HepG2 (cell line): ENCODE measurements at regions not wholly inside any gene's neighbourhood (a gene's known extent, or its start where the extent isn't known, plus 50 kb on each side); places are given as distances from the start of the nearest gene placed in this dataset.

Experiments
- ATAC-seq: fragments of 200-7000 bp; cut with Tn5 transposase; 3 replicates; pipeline ENCODE4 v1.9.1; 2020; ENCODE audit warnings: mild to moderate bottlenecking, moderate library complexity
- BruUV-seq: library from RNA; stranded (reverse); fragments of 400-500 nt; replicated peaks from 2 replicates; lab custom pipeline; 2021; lab: Mats Ljungman, UMichigan
- CTCF ChIA-PET: fragments of 300-600 bp; formaldehyde crosslinking; extraction: SDS; loops from one replicate; lab custom pipeline; 2021; ENCODE audit warnings: low total read pairs, inconsistent platforms, low intra/inter-chr PET ratio; lab: Yijun Ruan, JAX
- POLR2A ChIA-PET: fragments of 350-600 bp; sonication (Branson Sonifier 250); formaldehyde crosslinking; loops from one replicate; lab custom pipeline; 2020; ENCODE audit warnings: antibody characterized with exemption, inconsistent platforms; lab: Yijun Ruan, JAX
- DNase-seq: peaks from one replicate; pipeline ENCODE4 v3.0.0-alpha.2; 2015; ENCODE audit warnings: low spot score
- FAIRE-seq: peaks from 3 replicates; lab custom pipeline; 2011; peaks lifted over from hg19 to GRCh38; lab: Jason Lieb, UNC
- H2AFZ ChIP-seq: one replicate; pipeline ENCODE4 v1.6.1; 2011; ENCODE audit warnings: low read length, inconsistent platforms
- H3K27ac ChIP-seq: fragments of 300-600 bp; 3 replicates; pipeline ENCODE4 v1.8.0; 2011; ENCODE audit warnings: mixed run types, mild to moderate bottlenecking, mixed read lengths, low read length, inconsistent platforms; ENCODE audit not compliant: insufficient read depth; ENCODE audit errors: extremely low read length
- H3K27me3 ChIP-seq, 2 experiments: fragments of 200-600 bp in 1 of 2; 2 replicates in 1 of 2; 3 replicates in 1 of 2; pipeline versions ENCODE4 v1.6.0 to v1.8.0; 2011; ENCODE audit warnings: low read length in 2 of 2, mild to moderate bottlenecking in 2 of 2, moderate library complexity in 2 of 2, inconsistent platforms in 1 of 2; ENCODE audit not compliant: insufficient read depth in 2 of 2, control insufficient read depth in 1 of 2
- H3K36me3 ChIP-seq, 2 experiments: fragments of 200-600 bp in 1 of 2; replicated peaks in 1 of 2; 2 replicates in 1 of 2; 3 replicates in 1 of 2; pipeline versions ENCODE4 v1.5.1 to v1.8.0; 2011; ENCODE audit warnings: low read length in 2 of 2, inconsistent platforms in 1 of 2; ENCODE audit not compliant: insufficient read depth in 2 of 2, control insufficient read depth in 1 of 2
- H3K4me1 ChIP-seq: 2 replicates; pipeline ENCODE4 v1.5.1; 2012; ENCODE audit warnings: low read length, inconsistent platforms; ENCODE audit not compliant: insufficient read depth
- H3K4me2 ChIP-seq: 2 replicates; pipeline ENCODE4 v1.6.0; 2011; ENCODE audit warnings: low read depth, low read length, inconsistent platforms
- H3K4me3 ChIP-seq, 3 experiments: fragments of 200-600 bp in 1 of 3; sonication (generic), shearing (Covaris generic) in 1 of 3; replicated peaks in 1 of 3; 2 replicates each; pipeline ENCODE4 v1.5.1; 2011 to 2016; ENCODE audit warnings: low read length in 3 of 3, inconsistent platforms in 2 of 3, low read depth in 2 of 3, mild to moderate bottlenecking in 2 of 3, control low read depth in 1 of 3, mixed read lengths in 1 of 3; ENCODE audit not compliant: insufficient read depth in 1 of 3
- H3K79me2 ChIP-seq: one replicate; pipeline ENCODE4 v1.6.1; 2011; ENCODE audit warnings: low read length, inconsistent platforms; ENCODE audit not compliant: insufficient read depth
- H3K9ac ChIP-seq: 2 replicates; pipeline ENCODE4 v1.6.0; 2011; ENCODE audit warnings: mild to moderate bottlenecking, low read depth, low read length, inconsistent platforms; ENCODE audit not compliant: insufficient read depth
- H3K9me3 ChIP-seq: 2 replicates; pipeline ENCODE4 v1.5.1; 2012; ENCODE audit warnings: mild to moderate bottlenecking, low read length
- H4K20me1 ChIP-seq: 2 replicates; pipeline ENCODE4 v1.6.0; 2011; ENCODE audit warnings: inconsistent platforms, mild to moderate bottlenecking, low read length, moderate library complexity; ENCODE audit not compliant: insufficient read depth
- FOXK2 ChIP-seq: fragments of 450-650 bp; IDR thresholded peaks from 2 replicates; pipeline ENCODE4 v1.6.1; 2016
- HCFC1 ChIP-seq: fragments of 150-350 bp; IDR thresholded peaks from 2 replicates; pipeline ENCODE4 v1.6.1; 2014; ENCODE audit warnings: low read depth, low read length
- NFKB2 ChIP-seq: sonication (generic); formaldehyde crosslinking; IDR thresholded peaks from 2 replicates; pipeline ENCODE4 v1.4.0; 2020; ENCODE audit warnings: missing genetic modification reagents, borderline replicate concordance
- NR2C2 ChIP-seq: sonication (generic); formaldehyde crosslinking; IDR thresholded peaks from 2 replicates; pipeline ENCODE4 v1.4.0; 2020; ENCODE audit warnings: missing genetic modification reagents, mild to moderate bottlenecking, moderate library complexity, borderline replicate concordance
- PITX1 ChIP-seq: sonication (generic); formaldehyde crosslinking; IDR thresholded peaks from 2 replicates; pipeline ENCODE4 v1.5.1; 2020; ENCODE audit warnings: mild to moderate bottlenecking, missing genetic modification reagents
- RXRA ChIP-seq: sonication (generic); formaldehyde crosslinking; IDR thresholded peaks from 2 replicates; pipeline ENCODE4 v1.5.1; 2020; ENCODE audit warnings: missing genetic modification reagents
- SIN3B ChIP-seq: fragments of 150-350 bp; IDR thresholded peaks from 2 replicates; pipeline ENCODE4 v1.6.1; 2014; ENCODE audit warnings: low read length
- SMAD3 ChIP-seq: sonication (generic); formaldehyde crosslinking; IDR thresholded peaks from 2 replicates; pipeline ENCODE4 v1.4.0; 2020; ENCODE audit warnings: missing genetic modification reagents
- SMARCC2 ChIP-seq: fragments of 450-650 bp; IDR thresholded peaks from 2 replicates; pipeline ENCODE4 v1.6.1; 2017; ENCODE audit warnings: antibody characterized with exemption, mild to moderate bottlenecking
- U2AF1 ChIP-seq: fragments of 200-400 bp; formaldehyde crosslinking; optimal IDR thresholded peaks from 2 replicates; pipeline ENCODE3; 2017; ENCODE audit warnings: mild to moderate bottlenecking, low read depth, low read length
- ZC3H13 ChIP-seq: sonication (generic); formaldehyde crosslinking; IDR thresholded peaks from 2 replicates; pipeline ENCODE4 v1.8.1; 2023; ENCODE audit warnings: mild to moderate bottlenecking, missing genetic modification reagents, moderate library complexity
- ZNF20 ChIP-seq: sonication (generic); formaldehyde crosslinking; IDR thresholded peaks from 2 replicates; pipeline ENCODE4 v1.4.0; 2020; ENCODE audit warnings: mild to moderate bottlenecking, moderate library complexity, missing genetic modification reagents
- ZNF292 ChIP-seq: sonication (generic); formaldehyde crosslinking; IDR thresholded peaks from 2 replicates; pipeline ENCODE4 v1.8.1; 2022; ENCODE audit warnings: mild to moderate bottlenecking, low read depth, missing genetic modification reagents, borderline replicate concordance
- ZNF547 ChIP-seq: sonication (generic); formaldehyde crosslinking; IDR thresholded peaks from 2 replicates; pipeline ENCODE4 v1.5.1; 2020; ENCODE audit warnings: mild to moderate bottlenecking, missing genetic modification reagents
- ZNF670 ChIP-seq: sonication (generic); formaldehyde crosslinking; IDR thresholded peaks from 2 replicates; pipeline ENCODE4 v1.8.0; 2022; ENCODE audit warnings: mild to moderate bottlenecking, missing genetic modification reagents, borderline replicate concordance
- WGBS: methylation state at CpG from one replicate; pipeline ENCODE4 v1.1.6; 2017; ENCODE audit warnings: low lambda C conversion rate; 5-methylcytosine and 5-hydroxymethylcytosine counted together
- in situ Hi-C: cut with HindIII; loops from 2 replicates; pipeline ENCODE4 v1.10.0; 2017; ENCODE audit warnings: low pct_unique_long_range_greater_than_20kb; ENCODE audit not compliant: extremely low pct_ligation_motif_present
- intact Hi-C: fragments of 100-400 bp; cut with micrococcal nuclease; formaldehyde crosslinking; loops from one replicate; pipeline ENCODE4 v1.10.0; 2022; ENCODE audit not compliant: unreplicated experiment
- TF ChIP-seq, protein P1 (sequence below): sonication (generic); formaldehyde crosslinking; IDR thresholded peaks from 2 replicates; pipeline ENCODE4 v1.9.0; 2021; ENCODE audit warnings: missing genetic modification reagents, borderline replicate concordance
- TF ChIP-seq, protein P2 (sequence below): sonication (generic); formaldehyde crosslinking; IDR thresholded peaks from 2 replicates; pipeline ENCODE4 v1.4.0; 2020; ENCODE audit warnings: missing genetic modification reagents, borderline replicate concordance

DNA sequence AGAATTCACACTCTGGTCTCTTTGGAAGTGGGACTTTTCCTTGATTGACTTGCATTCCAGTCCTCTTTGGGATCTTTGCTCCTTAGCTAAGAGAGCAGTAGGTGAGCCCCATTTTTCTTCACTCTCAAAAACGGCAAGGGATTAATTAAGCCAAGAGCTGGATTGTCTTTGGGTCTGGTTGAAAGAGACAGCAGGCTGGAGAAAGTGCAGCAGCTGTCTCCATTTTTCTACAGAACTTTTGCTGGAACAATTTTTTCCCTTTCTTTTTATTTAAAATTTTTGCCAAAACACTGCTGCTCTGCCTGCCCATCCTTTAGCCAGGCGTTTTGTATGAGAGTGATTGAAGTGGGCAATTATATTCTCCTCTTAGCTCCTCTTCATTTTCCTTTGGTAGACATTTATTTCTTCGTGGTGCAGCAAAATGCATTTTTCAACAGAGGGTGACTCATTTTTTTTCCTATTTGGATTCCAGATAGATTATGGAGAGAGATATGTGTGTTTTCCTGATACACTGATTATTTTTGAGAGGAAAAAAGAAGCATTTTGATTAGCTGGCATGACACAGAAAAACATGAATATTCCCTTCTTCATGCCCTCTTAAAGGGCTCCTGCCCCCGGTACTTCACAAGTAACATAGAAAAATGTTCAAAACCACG, 371.2 kb upstream of the NBEA start:
- H3K79me2 ChIP-seq: no peaks in the 10 kb centered on the region
- no peak overlapping the region for H3K4me3 ChIP-seq
- no peaks in the 10 kb centered on the region for H3K36me3 ChIP-seq
- no peak for ATAC-seq
- no peak overlapping the region for H3K4me2 ChIP-seq
- intact Hi-C loops: no loop called here
- ChIA-PET CTCF (no interaction called here), POLR2A (no interaction called here)
- H3K27ac ChIP-seq: no peak overlapping the region
- H2AFZ ChIP-seq: no peak overlapping the region
- DNase-seq: no peak
- H3K27me3 ChIP-seq: peaks cover 0 to 2% of the 10 kb centered on the region in 2 experiments; a peak in 1 of 5 replicates
- H3K4me1 ChIP-seq: peaks cover 6% of the 10 kb centered on the region; the same call in 1 of the 2 replicates
- FAIRE-seq: no peak
- WGBS: 3% methylated on average over 5 of the region's 5 CpGs
- no peaks in the 10 kb centered on the region for H4K20me1 ChIP-seq
- no TSS peak for BruUV-seq
- TF ChIP-seq, protein P1, sequence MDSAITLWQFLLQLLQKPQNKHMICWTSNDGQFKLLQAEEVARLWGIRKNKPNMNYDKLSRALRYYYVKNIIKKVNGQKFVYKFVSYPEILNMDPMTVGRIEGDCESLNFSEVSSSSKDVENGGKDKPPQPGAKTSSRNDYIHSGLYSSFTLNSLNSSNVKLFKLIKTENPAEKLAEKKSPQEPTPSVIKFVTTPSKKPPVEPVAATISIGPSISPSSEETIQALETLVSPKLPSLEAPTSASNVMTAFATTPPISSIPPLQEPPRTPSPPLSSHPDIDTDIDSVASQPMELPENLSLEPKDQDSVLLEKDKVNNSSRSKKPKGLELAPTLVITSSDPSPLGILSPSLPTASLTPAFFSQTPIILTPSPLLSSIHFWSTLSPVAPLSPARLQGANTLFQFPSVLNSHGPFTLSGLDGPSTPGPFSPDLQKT (CRISPR knock-in tag): no peak
- TF ChIP-seq NR2C2: no peak
- TF ChIP-seq NFKB2 (CRISPR knock-in tag): no peak
- no peak for TF ChIP-seq PITX1 (CRISPR knock-in tag)
- H3K9ac ChIP-seq: no peak overlapping the region
- in situ Hi-C loops: no loop called here
- no peaks in the 10 kb centered on the region for H3K9me3 ChIP-seq

DNA sequence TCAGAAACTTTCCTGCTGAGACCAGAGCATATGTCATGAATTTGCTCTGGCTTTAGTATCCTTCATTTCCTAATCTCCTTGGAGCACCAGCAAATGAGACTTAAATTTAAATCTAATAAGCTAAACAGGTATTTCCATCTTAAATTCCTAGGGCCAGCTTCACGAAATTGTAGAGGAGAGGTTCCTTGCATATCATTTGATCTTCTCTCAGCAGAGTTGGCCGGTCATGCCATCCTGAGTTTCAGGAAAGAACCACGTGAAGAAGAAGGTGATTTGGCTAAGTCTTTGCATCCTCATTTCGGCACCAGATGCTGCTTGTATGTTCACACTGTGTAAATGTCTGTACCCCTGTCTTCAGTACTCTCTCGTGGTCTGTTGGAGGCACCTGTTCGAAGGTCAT, 370.4 kb upstream of the NBEA start:
- Histone ChIP-seq H3K9me3 (no peaks in the 10 kb centered on the region), H3K27me3 (peaks cover 0 to 2% of the 10 kb centered on the region in 2 experiments; a peak in 1 of 5 replicates), H4K20me1 (no peaks in the 10 kb centered on the region), H3K36me3 (no peaks in the 10 kb centered on the region), H3K79me2 (no peaks in the 10 kb centered on the region), H3K9ac (no peak overlapping the region), H3K4me1 (peaks cover 6% of the 10 kb centered on the region; the same call in 1 of the 2 replicates), H3K4me2 (no peak overlapping the region), H3K4me3 (no peak overlapping the region), H2AFZ (no peak overlapping the region), H3K27ac (no peak overlapping the region)
- no TSS peak for BruUV-seq
- ATAC-seq (no peak), DNase-seq (no peak), FAIRE-seq (no peak)
- in situ Hi-C loops (no loop called here), intact Hi-C loops (no loop called here)
- WGBS: 13% methylated on average over 6 of the region's 6 CpGs
- ChIA-PET CTCF (no interaction called here), POLR2A (no interaction called here)
- TF ChIP-seq ZNF670: no peak
- TF ChIP-seq ZNF20: no peak
- TF ChIP-seq SMARCC2: no peak
- TF ChIP-seq U2AF1: no peak
- no peak for TF ChIP-seq FOXK2
- TF ChIP-seq SMAD3: no peak
- TF ChIP-seq SIN3B: no peak
- TF ChIP-seq ZNF547 (CRISPR knock-in tag): no peak
- TF ChIP-seq RXRA: no peak
- TF ChIP-seq, protein P2, sequence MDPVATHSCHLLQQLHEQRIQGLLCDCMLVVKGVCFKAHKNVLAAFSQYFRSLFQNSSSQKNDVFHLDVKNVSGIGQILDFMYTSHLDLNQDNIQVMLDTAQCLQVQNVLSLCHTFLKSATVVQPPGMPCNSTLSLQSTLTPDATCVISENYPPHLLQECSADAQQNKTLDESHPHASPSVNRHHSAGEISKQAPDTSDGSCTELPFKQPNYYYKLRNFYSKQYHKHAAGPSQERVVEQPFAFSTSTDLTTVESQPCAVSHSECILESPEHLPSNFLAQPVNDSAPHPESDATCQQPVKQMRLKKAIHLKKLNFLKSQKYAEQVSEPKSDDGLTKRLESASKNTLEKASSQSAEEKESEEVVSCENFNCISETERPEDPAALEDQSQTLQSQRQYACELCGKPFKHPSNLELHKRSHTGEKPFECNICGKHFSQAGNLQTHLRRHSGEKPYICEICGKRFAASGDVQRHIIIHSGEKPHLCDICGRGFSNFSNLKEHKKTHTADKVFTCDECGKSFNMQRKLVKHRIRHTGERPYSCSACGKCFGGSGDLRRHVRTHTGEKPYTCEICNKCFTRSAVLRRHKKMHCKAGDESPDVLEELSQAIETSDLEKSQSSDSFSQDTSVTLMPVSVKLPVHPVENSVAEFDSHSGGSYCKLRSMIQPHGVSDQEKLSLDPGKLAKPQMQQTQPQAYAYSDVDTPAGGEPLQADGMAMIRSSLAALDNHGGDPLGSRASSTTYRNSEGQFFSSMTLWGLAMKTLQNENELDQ: no peak
- no peak for TF ChIP-seq HCFC1
- no peak for TF ChIP-seq ZC3H13
- TF ChIP-seq ZNF292: no peak
